NCI-H1436 (cell line): ENCODE measurements at regions not wholly inside any gene's neighbourhood (a gene's known extent, or its start where the extent isn't known, plus 50 kb on each side); places are given as distances from the start of the nearest gene placed in this dataset.
"Not testable (repeated sequence)": the region's sequence is repeated elsewhere in the genome, so short reads cannot be mapped to it uniquely, and the experiment has no call there.

Source experiments
- DNase-seq: peaks from one replicate; lab custom pipeline; 2025; lab: John Stamatoyannopoulos, UW

- no peak for DNase-seq
Observed at GRCh38 chr1:222416001-222416791, 131.7 kb downstream of the HHIPL2 start.

- no peak for DNase-seq
Observed at GRCh38 chr1:222415441-222415840, 132.5 kb downstream of the HHIPL2 start.

- no peak for DNase-seq
Observed at GRCh38 chr1:222413991-222414549, 133.8 kb downstream of the HHIPL2 start.

GRCh38 chr1:222413436-222413835 lies 134.5 kb downstream of the HHIPL2 start:
- DNase-seq, result no peak

- DNase-seq, result no peak
Observed at GRCh38 chr1:222404710-222405109, 143.2 kb downstream of the HHIPL2 start.

- DNase-seq, result no peak
Observed at GRCh38 chr1:222399197-222399596, 148.7 kb downstream of the HHIPL2 start.

- DNase-seq, result no peak
Observed at GRCh38 chr1:222394224-222394623, 153.7 kb downstream of the HHIPL2 start.

GRCh38 chr1:222392556-222392955 lies 155.3 kb downstream of the HHIPL2 start:
- DNase-seq, result no peak

- no peak for DNase-seq
Observed at GRCh38 chr1:222390181-222390580, 157.7 kb downstream of the HHIPL2 start.

- no peak for DNase-seq
Observed at GRCh38 chr1:222387007-222387814, 160.7 kb downstream of the HHIPL2 start.

GRCh38 chr1:222385955-222386354 lies 161.9 kb downstream of the HHIPL2 start:
- DNase-seq, result no peak

- DNase-seq, result no peak
Observed at GRCh38 chr1:222385262-222385661, 162.6 kb downstream of the HHIPL2 start.

- DNase-seq, result no peak
Observed at GRCh38 chr1:222384531-222384930, 163.4 kb downstream of the HHIPL2 start.

- DNase-seq, result no peak
Observed at GRCh38 chr1:222382171-222382570, 165.7 kb downstream of the HHIPL2 start.

GRCh38 chr1:222377428-222378088 lies 170.3 kb downstream of the HHIPL2 start:
- no peak for DNase-seq

- DNase-seq, result not testable (repeated sequence)
Observed at GRCh38 chr1:222376791-222377190, 171.1 kb downstream of the HHIPL2 start.

GRCh38 chr1:222375701-222376100 lies 172.2 kb downstream of the HHIPL2 start:
- DNase-seq, result no peak

GRCh38 chr1:222373831-222374602 lies 173.9 kb downstream of the HHIPL2 start:
- no peak for DNase-seq

- DNase-seq, result no peak
Observed at GRCh38 chr1:222373216-222373615, 174.7 kb downstream of the HHIPL2 start.

- DNase-seq, result no peak
Observed at GRCh38 chr1:222372221-222372620, 175.7 kb downstream of the HHIPL2 start.

- no peak for DNase-seq
Observed at GRCh38 chr1:222370913-222371675, 176.8 kb downstream of the HHIPL2 start.
